Activated naive CD8-positive, alpha-beta T cell treated with anti-CD3 and anti-CD28 coated beads, Interleukin-2, amount 10 ng/mL, durations not matched to agents 7 days and 5 days (primary cell): ENCODE measurements at regions not wholly inside any gene's neighbourhood (a gene's known extent, or its start where the extent isn't known, plus 50 kb on each side); places are given as distances from the start of the nearest gene placed in this dataset.

Experiments
- ATAC-seq: fragments of 150-1000 bp; cut with Tn5 transposase; one replicate; pipeline ENCODE4 v1.10.0; 2021; ENCODE audit warnings: low read depth, moderate library complexity
- POLR2A ChIA-PET: fragments of 350-600 bp; sonication (Branson Sonifier 250); formaldehyde crosslinking; loops from one replicate; lab custom pipeline; 2021; ENCODE audit warnings: antibody characterized with exemption; lab: Charles Lee
- DNase-seq: peaks from one replicate; pipeline ENCODE4 v3.0.0; 2021
- H3K27ac Mint-ChIP-seq: one replicate; pipeline ENCODE4 v1.8.0; 2022; ENCODE audit warnings: mild to moderate bottlenecking, mixed read lengths
- H3K27me3 Mint-ChIP-seq: one replicate; pipeline ENCODE4 v1.8.0; 2022; ENCODE audit warnings: mild to moderate bottlenecking, moderate library complexity, mixed read lengths
- H3K36me3 Mint-ChIP-seq: one replicate; pipeline ENCODE4 v1.8.0; 2021; ENCODE audit warnings: mild to moderate bottlenecking, mixed read lengths
- H3K4me1 Mint-ChIP-seq: one replicate; pipeline ENCODE4 v1.8.0; 2021; ENCODE audit warnings: mixed read lengths
- H3K4me3 Mint-ChIP-seq: one replicate; pipeline ENCODE4 v1.8.0; 2022; ENCODE audit warnings: mild to moderate bottlenecking, moderate library complexity, mixed read lengths
- H3K9me3 Mint-ChIP-seq: one replicate; pipeline ENCODE4 v1.8.0; 2021; ENCODE audit warnings: mixed read lengths

- POLR2A ChIA-PET: no interaction called here
- DNase-seq (no peak), ATAC-seq (no peak)
- Mint-ChIP-seq H3K36me3 (no peaks in the 10 kb centered on the region), H3K4me3 (no peak overlapping the region), H3K9me3 (no peaks in the 10 kb centered on the region), H3K27ac (no peak overlapping the region), H3K4me1 (no peaks in the 10 kb centered on the region), H3K27me3 (peaks cover 3% of the 10 kb centered on the region)
These were observed 286.4 kb downstream of the C7orf25 start for GRCh38 chr7:42625421-42625820.

DNA sequence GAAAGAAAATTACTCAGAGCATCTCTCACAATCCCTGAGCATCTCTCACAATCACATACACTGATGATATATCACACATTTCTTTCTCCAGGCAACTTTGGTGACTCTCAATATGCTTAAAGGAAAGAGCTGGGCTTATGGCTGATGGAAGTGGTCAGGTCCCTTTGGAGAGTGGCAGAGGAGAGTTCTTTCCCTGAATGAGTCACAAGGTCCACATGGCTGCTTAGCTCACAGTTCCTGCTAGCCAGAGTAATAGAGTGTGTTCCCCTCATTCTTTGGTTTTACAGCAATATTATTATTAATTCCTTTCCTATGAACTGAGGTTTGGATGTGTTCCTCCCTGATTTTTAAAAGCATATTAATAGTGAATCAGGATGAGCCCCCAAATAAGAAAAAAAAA, 287.4 kb downstream of the C7orf25 start:
- ATAC-seq: no peak
- no peaks in the 10 kb centered on the region for H3K4me1 Mint-ChIP-seq
- no peak overlapping the region for H3K27ac Mint-ChIP-seq
- H3K36me3 Mint-ChIP-seq: no peaks in the 10 kb centered on the region
- peaks cover 3% of the 10 kb centered on the region for H3K27me3 Mint-ChIP-seq
- H3K4me3 Mint-ChIP-seq: no peak overlapping the region
- H3K9me3 Mint-ChIP-seq: no peaks in the 10 kb centered on the region
- DNase-seq: no peak
- POLR2A ChIA-PET: no interaction called here

GRCh38 chr7:42621543-42622219, 290.2 kb downstream of the C7orf25 start:
- peaks cover 3% of the 10 kb centered on the region for H3K27me3 Mint-ChIP-seq
- no peaks in the 10 kb centered on the region for H3K9me3 Mint-ChIP-seq
- H3K36me3 Mint-ChIP-seq: no peaks in the 10 kb centered on the region
- POLR2A ChIA-PET: no interaction called here
- no peak overlapping the region for H3K4me3 Mint-ChIP-seq
- H3K4me1 Mint-ChIP-seq: no peaks in the 10 kb centered on the region
- DNase-seq (no peak), ATAC-seq (no peak)
- no peak overlapping the region for H3K27ac Mint-ChIP-seq

DNA sequence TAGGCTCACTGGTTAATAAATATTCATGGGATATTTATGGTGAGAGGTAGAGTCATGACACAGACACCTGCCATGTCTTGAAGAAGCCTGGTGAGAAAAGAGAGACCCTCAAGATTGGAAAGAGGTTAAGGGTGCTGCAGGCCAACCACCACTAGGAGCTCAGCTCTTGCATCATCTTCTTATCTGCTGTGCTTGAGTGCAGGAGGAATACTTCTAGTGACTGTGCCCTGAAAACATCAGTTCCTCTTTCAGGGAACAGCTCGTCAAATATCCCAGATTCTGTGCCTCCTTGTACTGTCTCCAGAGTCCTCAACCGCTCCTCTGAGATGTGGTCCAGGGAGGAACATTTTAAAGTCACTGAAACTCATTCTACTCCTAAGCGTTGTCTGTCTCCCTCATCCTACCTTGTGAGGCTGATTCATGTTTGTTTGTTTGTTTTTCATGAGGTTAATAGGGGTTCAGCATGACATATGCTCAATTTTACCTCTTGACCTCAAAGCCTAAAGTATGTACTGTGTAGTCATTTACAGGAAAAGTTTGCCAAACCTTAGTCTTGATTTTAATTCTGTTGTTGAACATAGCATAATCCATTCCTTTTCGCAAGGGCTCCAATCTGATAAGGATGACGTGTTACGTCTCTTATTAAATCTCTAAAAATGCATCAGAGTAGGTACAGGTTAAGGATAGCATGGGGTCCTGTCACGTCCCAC, 293.1 kb downstream of the C7orf25 start:
- no peak for DNase-seq
- no peak overlapping the region for H3K4me3 Mint-ChIP-seq
- POLR2A ChIA-PET: no interaction called here
- H3K4me1 Mint-ChIP-seq: no peaks in the 10 kb centered on the region
- no peaks in the 10 kb centered on the region for H3K9me3 Mint-ChIP-seq
- no peak overlapping the region for H3K27ac Mint-ChIP-seq
- H3K27me3 Mint-ChIP-seq: peaks cover 3% of the 10 kb centered on the region
- H3K36me3 Mint-ChIP-seq: no peaks in the 10 kb centered on the region
- ATAC-seq: no peak

DNA sequence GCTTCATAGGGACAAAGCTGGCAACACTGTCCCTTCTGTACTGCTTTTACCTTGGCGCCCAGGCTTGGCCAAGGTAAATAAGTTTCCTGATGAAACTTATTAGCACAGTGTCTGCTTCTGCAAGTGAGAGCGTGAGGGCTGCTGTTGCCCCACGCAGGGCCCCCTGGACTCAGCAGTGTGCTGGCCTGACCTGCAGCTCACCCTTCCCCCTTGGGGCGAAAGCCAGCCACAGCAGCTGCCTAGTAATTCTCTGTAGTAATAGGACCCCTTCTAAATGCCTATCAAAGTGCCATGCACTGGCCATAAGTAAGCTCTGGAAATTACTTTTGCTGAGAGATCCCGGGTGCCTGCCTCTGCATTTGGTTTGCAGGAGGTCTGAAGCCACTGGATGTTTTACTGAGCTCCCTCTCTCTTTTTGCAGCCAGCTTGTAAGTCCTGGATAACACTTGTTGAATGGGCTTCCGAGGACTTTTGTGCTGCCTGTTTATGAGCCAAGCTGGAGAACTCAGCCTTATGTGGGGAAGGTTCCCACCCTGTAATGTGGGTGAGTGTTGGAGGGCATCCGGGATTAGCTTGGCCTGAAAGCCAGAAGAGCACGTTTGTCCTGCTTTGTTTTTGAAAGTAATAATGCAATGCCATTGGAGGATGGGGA, 293.9 kb downstream of the C7orf25 start:
- H3K27me3 Mint-ChIP-seq: peaks cover 3% of the 10 kb centered on the region
- POLR2A ChIA-PET: no interaction called here
- H3K27ac Mint-ChIP-seq: no peak overlapping the region
- DNase-seq (no peak), ATAC-seq (no peak)
- no peaks in the 10 kb centered on the region for H3K9me3 Mint-ChIP-seq
- H3K4me3 Mint-ChIP-seq: no peak overlapping the region
- H3K4me1 Mint-ChIP-seq: no peaks in the 10 kb centered on the region
- no peaks in the 10 kb centered on the region for H3K36me3 Mint-ChIP-seq

DNA sequence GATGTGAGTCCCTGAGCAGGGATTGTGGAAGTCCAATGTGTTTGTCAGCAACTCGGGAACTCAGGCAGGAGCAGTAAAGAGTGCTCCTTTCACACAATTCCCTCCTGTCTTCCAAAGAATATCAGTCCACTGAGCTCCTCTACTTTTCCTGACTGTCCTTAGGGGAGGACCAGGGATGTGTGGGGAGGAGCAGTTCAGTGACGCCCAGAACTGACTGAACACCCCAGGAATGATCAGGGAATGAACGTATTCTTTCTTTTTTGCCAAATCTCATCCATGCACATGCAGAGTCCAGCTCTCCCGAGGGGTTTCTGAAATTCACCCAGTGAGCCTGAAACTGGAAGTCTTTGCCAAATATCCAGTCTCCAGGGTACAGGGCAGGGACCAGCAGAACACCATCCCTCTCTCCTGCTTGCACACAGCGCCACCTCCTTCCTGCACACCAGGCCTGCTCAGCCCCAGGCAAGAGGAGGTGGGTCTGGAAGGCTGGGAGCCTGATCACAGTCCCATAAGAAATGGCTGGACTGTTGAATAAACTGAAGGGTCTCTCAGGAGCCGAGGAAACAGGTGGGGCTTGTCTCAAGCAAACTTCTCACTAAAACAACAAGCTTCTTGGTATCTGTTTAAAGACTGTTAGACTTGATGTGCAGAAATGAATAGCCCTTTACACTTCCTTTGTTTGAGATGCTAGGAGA, 294.7 kb downstream of the C7orf25 start:
- H3K27ac Mint-ChIP-seq: no peak overlapping the region
- ATAC-seq: no peak
- POLR2A ChIA-PET: no interaction called here
- H3K4me3 Mint-ChIP-seq: no peak overlapping the region
- no peak for DNase-seq
- H3K9me3 Mint-ChIP-seq: no peaks in the 10 kb centered on the region
- peaks cover 3% of the 10 kb centered on the region for H3K27me3 Mint-ChIP-seq
- H3K36me3 Mint-ChIP-seq: no peaks in the 10 kb centered on the region
- no peaks in the 10 kb centered on the region for H3K4me1 Mint-ChIP-seq

DNA sequence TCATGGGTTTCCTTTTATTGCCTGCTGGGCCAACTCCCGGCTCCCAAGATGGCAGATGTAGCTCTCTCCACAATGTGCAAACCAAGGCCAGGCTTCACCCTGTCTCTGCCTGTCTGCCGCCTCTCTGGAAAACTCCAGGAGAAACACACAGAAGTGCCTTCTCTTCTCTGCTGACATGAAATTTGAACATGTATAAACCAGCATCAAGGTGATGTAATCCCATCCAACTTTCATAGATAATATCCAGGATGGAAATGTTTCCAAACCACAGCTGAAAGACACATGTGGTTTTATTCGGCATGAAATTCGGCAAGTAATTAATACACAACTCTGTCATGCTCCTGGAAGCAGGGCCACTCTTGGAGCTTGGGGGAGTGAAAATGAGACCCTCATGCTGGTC, 297.2 kb downstream of the C7orf25 start:
- H3K36me3 Mint-ChIP-seq: no peaks in the 10 kb centered on the region
- no peak for DNase-seq
- no peaks in the 10 kb centered on the region for H3K4me1 Mint-ChIP-seq
- no peak for ATAC-seq
- H3K27me3 Mint-ChIP-seq: no peaks in the 10 kb centered on the region
- no peaks in the 10 kb centered on the region for H3K9me3 Mint-ChIP-seq
- no peak overlapping the region for H3K27ac Mint-ChIP-seq
- H3K4me3 Mint-ChIP-seq: no peak overlapping the region
- POLR2A ChIA-PET: no interaction called here

DNA sequence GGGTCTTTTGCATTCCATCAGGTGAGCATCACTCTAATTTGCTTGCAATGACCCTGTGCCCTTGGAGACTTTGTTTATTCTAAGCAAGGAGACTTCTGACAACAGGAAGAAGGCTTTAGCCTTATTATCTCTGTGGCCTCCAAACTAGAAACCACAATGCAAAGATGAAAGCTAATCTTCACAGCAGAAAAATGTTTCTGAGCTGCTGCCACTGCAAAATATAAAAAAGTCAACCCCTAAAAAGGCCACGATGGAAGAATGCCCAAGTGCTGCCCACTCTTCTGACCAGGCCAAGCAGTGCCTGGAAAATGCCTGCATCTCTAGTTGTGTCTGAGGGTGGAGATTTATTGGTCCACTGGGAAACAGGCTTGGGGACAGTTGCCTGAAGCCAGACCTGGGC, 299.9 kb downstream of the C7orf25 start:
- Mint-ChIP-seq H3K4me3 (no peak overlapping the region), H3K4me1 (no peaks in the 10 kb centered on the region), H3K27ac (no peak overlapping the region), H3K9me3 (no peaks in the 10 kb centered on the region), H3K36me3 (no peaks in the 10 kb centered on the region), H3K27me3 (no peaks in the 10 kb centered on the region)
- no peak for DNase-seq
- no peak for ATAC-seq
- POLR2A ChIA-PET: no interaction called here

- Mint-ChIP-seq H3K27ac (no peak overlapping the region), H3K27me3 (no peaks in the 10 kb centered on the region), H3K36me3 (no peaks in the 10 kb centered on the region), H3K4me3 (no peak overlapping the region), H3K9me3 (no peaks in the 10 kb centered on the region), H3K4me1 (no peaks in the 10 kb centered on the region)
- DNase-seq: no peak
- ATAC-seq: no peak
- POLR2A ChIA-PET: no interaction called here
These were observed 300.5 kb downstream of the C7orf25 start for GRCh38 chr7:42611289-42611928.

DNA sequence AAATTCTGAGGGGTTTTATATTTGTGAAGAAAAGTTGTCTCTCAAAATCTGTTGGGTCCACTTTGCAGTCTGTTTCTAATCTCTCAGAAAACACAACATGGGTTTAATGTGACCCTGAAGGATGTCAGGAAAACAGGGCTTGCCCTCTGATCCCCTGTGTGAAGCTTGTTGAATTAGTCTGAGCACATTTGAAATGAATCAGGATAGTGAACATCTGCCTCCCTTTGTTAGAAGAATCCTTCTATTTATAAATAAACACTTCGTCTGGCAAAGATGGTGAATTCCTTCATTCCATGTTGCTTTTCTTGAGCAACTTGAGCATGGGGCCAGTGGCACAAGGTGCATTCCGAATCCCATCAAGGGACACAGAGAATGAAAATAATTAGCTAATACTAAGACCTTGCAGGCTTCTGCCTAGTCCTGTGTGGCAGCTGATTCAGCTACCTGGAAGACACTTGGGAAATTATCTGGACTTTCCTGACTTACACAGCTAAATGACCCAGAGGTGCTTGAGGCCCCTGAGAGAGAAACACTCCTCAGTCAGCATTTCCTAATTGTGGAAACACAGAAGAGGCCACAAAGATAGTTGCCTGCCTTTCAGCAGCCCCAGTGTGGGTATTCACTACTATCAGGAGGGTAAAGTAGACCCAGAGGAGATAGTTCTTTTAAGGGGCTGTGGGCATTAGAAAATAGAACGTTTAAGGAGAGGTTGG, 305.5 kb downstream of the C7orf25 start:
- Mint-ChIP-seq H3K4me1 (no peaks in the 10 kb centered on the region), H3K36me3 (no peaks in the 10 kb centered on the region), H3K27ac (no peak overlapping the region), H3K9me3 (no peaks in the 10 kb centered on the region), H3K4me3 (no peak overlapping the region), H3K27me3 (no peaks in the 10 kb centered on the region)
- POLR2A ChIA-PET: no interaction called here
- ATAC-seq: no peak
- DNase-seq: no peak

DNA sequence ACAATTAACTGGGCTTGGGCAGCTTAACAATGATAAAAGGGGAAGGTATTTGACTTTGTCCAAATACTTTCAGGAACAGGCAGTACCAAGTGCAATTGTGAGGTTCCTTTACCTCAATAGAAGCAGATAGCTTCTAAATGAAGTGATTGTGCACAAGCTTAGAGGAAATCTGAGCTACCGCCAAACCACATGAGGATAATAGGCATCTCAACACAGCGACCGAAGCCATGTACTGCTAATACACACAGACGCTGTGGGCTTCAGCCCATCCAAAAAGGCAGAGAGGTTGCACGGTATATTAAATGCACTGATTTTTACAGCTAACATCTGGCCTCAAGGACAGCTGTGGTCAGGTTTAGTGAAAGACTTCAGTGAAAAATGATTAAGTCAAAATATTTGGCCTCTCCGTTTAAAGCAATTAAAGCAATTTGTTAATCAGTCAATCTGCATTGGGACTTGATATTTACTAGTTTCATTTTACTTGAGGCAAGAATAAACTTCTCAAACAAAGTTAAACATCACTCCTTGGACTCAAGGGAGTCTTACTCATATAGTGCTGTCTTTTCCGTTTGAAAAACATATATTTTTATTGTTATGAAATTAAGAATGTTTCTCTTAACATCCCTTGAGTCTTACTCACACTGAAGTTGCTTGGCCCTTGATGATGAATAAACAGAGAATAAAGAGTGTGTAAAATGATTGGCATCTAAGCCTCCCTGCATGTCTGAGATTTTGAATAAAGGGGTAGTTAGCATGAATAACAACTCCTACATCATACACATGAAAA, 306.3 kb downstream of the C7orf25 start:
- Mint-ChIP-seq H3K4me3 (no peak overlapping the region), H3K36me3 (no peaks in the 10 kb centered on the region), H3K27me3 (no peaks in the 10 kb centered on the region), H3K9me3 (no peaks in the 10 kb centered on the region), H3K27ac (no peak overlapping the region), H3K4me1 (no peaks in the 10 kb centered on the region)
- POLR2A ChIA-PET: no interaction called here
- ATAC-seq (no peak), DNase-seq (no peak)

- no peak overlapping the region for H3K27ac Mint-ChIP-seq
- ATAC-seq (no peak), DNase-seq (no peak)
- no peak overlapping the region for H3K4me3 Mint-ChIP-seq
- no peaks in the 10 kb centered on the region for H3K27me3 Mint-ChIP-seq
- H3K36me3 Mint-ChIP-seq: no peaks in the 10 kb centered on the region
- no peaks in the 10 kb centered on the region for H3K4me1 Mint-ChIP-seq
- POLR2A ChIA-PET: no interaction called here
- no peaks in the 10 kb centered on the region for H3K9me3 Mint-ChIP-seq
These were observed 308.4 kb downstream of the C7orf25 start for GRCh38 chr7:42603496-42603895.
